ENCODE measurements at regions not wholly inside any gene's neighbourhood (a gene's known extent, or its start where the extent isn't known, plus 50 kb on each side); places are given as distances from the start of the nearest gene placed in this dataset.
"Not testable (repeated sequence)": the region's sequence is repeated elsewhere in the genome, so short reads cannot be mapped to it uniquely, and the experiment has no call there.

- CTCF ChIA-PET; DNase-seq (ENCODE audit: low read depth, low spot score); intact Hi-C loops (cut with micrococcal nuclease); H3K4me2 ChIP-seq (ENCODE audit: low read length); ATAC-seq; BruUV-seq (replicated peaks); H3K36me3 ChIP-seq (ENCODE audit: control insufficient read depth in 1 of 2, insufficient read depth in 2 of 2, low read length in 2 of 2); H3K9ac ChIP-seq (ENCODE audit: low read length); H2AFZ ChIP-seq (ENCODE audit: low read depth, low read length, poor library complexity, severe bottlenecking); H3K4me3 ChIP-seq (replicated peaks in 1 of 2; ENCODE audit: low read depth in 1 of 2, low read length in 2 of 2); H3K4me1 ChIP-seq (ENCODE audit: control insufficient read depth in 1 of 2, insufficient read depth in 2 of 2, low read length in 2 of 2); H3K27ac ChIP-seq (ENCODE audit: low read depth, low read length); RAD21 ChIA-PET (ENCODE audit: low non-redundant PET in 1 of 2, low total read pairs in 2 of 2, uncharacterized antibody in 2 of 2, unreplicated experiment in 2 of 2); H3K9me2 ChIP-seq (ENCODE audit: insufficient read depth); H3K9me3 ChIP-seq (ENCODE audit: control insufficient read depth in 1 of 2, insufficient read depth in 1 of 2, low read depth in 1 of 2, low read length in 2 of 2); POLR2A ChIA-PET; H3K27me3 ChIP-seq (ENCODE audit: insufficient read depth, low read length); H4K20me1 ChIP-seq (ENCODE audit: insufficient read depth); H3K79me2 ChIP-seq (ENCODE audit: insufficient read depth, low read length): not testable (repeated sequence)
Measured at GRCh38 chr4:118435415-118435814, 82.6 kb upstream of the PRSS12 start.

- CTCF ChIA-PET; H3K9me2 ChIP-seq (ENCODE audit: insufficient read depth); H4K20me1 ChIP-seq (ENCODE audit: insufficient read depth); H3K9ac ChIP-seq (ENCODE audit: low read length); ATAC-seq; H3K4me3 ChIP-seq (replicated peaks in 1 of 2; ENCODE audit: low read depth in 1 of 2, low read length in 2 of 2); H3K27ac ChIP-seq (ENCODE audit: low read depth, low read length); H3K36me3 ChIP-seq (ENCODE audit: control insufficient read depth in 1 of 2, insufficient read depth in 2 of 2, low read length in 2 of 2); H3K79me2 ChIP-seq (ENCODE audit: insufficient read depth, low read length); H3K4me2 ChIP-seq (ENCODE audit: low read length); BruUV-seq (replicated peaks); H3K4me1 ChIP-seq (ENCODE audit: control insufficient read depth in 1 of 2, insufficient read depth in 2 of 2, low read length in 2 of 2); intact Hi-C loops (cut with micrococcal nuclease); POLR2A ChIA-PET; H3K9me3 ChIP-seq (ENCODE audit: control insufficient read depth in 1 of 2, insufficient read depth in 1 of 2, low read depth in 1 of 2, low read length in 2 of 2); RAD21 ChIA-PET (ENCODE audit: low non-redundant PET in 1 of 2, low total read pairs in 2 of 2, uncharacterized antibody in 2 of 2, unreplicated experiment in 2 of 2); DNase-seq (ENCODE audit: low read depth, low spot score); H3K27me3 ChIP-seq (ENCODE audit: insufficient read depth, low read length); H2AFZ ChIP-seq (ENCODE audit: low read depth, low read length, poor library complexity, severe bottlenecking): not testable (repeated sequence)
Measured at GRCh38 chr4:118442115-118442837, 89.5 kb upstream of the PRSS12 start.

GRCh38 chr4:118447397-118447796 lies 94.6 kb upstream of the PRSS12 start:
- H3K27ac ChIP-seq (ENCODE audit: low read depth, low read length); POLR2A ChIA-PET; H3K79me2 ChIP-seq (ENCODE audit: insufficient read depth, low read length); H3K4me1 ChIP-seq (ENCODE audit: control insufficient read depth in 1 of 2, insufficient read depth in 2 of 2, low read length in 2 of 2); H3K9me3 ChIP-seq (ENCODE audit: control insufficient read depth in 1 of 2, insufficient read depth in 1 of 2, low read depth in 1 of 2, low read length in 2 of 2); H3K36me3 ChIP-seq (ENCODE audit: control insufficient read depth in 1 of 2, insufficient read depth in 2 of 2, low read length in 2 of 2); BruUV-seq (replicated peaks); ATAC-seq; H3K9ac ChIP-seq (ENCODE audit: low read length); H3K4me2 ChIP-seq (ENCODE audit: low read length); H3K4me3 ChIP-seq (replicated peaks in 1 of 2; ENCODE audit: low read depth in 1 of 2, low read length in 2 of 2); H4K20me1 ChIP-seq (ENCODE audit: insufficient read depth); H2AFZ ChIP-seq (ENCODE audit: low read depth, low read length, poor library complexity, severe bottlenecking); DNase-seq (ENCODE audit: low read depth, low spot score); CTCF ChIA-PET; intact Hi-C loops (cut with micrococcal nuclease); RAD21 ChIA-PET (ENCODE audit: low non-redundant PET in 1 of 2, low total read pairs in 2 of 2, uncharacterized antibody in 2 of 2, unreplicated experiment in 2 of 2); H3K27me3 ChIP-seq (ENCODE audit: insufficient read depth, low read length); H3K9me2 ChIP-seq (ENCODE audit: insufficient read depth): not testable (repeated sequence)

GRCh38 chr4:118454857-118455256 lies 102.1 kb upstream of the PRSS12 start:
- H3K79me2 ChIP-seq (ENCODE audit: insufficient read depth, low read length); RAD21 ChIA-PET (ENCODE audit: low non-redundant PET in 1 of 2, low total read pairs in 2 of 2, uncharacterized antibody in 2 of 2, unreplicated experiment in 2 of 2); H3K36me3 ChIP-seq (ENCODE audit: control insufficient read depth in 1 of 2, insufficient read depth in 2 of 2, low read length in 2 of 2); intact Hi-C loops (cut with micrococcal nuclease); DNase-seq (ENCODE audit: low read depth, low spot score); H3K27me3 ChIP-seq (ENCODE audit: insufficient read depth, low read length); H3K4me1 ChIP-seq (ENCODE audit: control insufficient read depth in 1 of 2, insufficient read depth in 2 of 2, low read length in 2 of 2); POLR2A ChIA-PET; H3K9me3 ChIP-seq (ENCODE audit: control insufficient read depth in 1 of 2, insufficient read depth in 1 of 2, low read depth in 1 of 2, low read length in 2 of 2); ATAC-seq; H3K4me3 ChIP-seq (replicated peaks in 1 of 2; ENCODE audit: low read depth in 1 of 2, low read length in 2 of 2); H3K9me2 ChIP-seq (ENCODE audit: insufficient read depth); CTCF ChIA-PET; H4K20me1 ChIP-seq (ENCODE audit: insufficient read depth); H2AFZ ChIP-seq (ENCODE audit: low read depth, low read length, poor library complexity, severe bottlenecking); BruUV-seq (replicated peaks); H3K4me2 ChIP-seq (ENCODE audit: low read length); H3K27ac ChIP-seq (ENCODE audit: low read depth, low read length); H3K9ac ChIP-seq (ENCODE audit: low read length): not testable (repeated sequence)
